SK-N-MC (cell line): ENCODE measurements at regions not wholly inside any gene's neighbourhood (a gene's known extent, or its start where the extent isn't known, plus 50 kb on each side); places are given as distances from the start of the nearest gene placed in this dataset.

ENCODE experiments used
- EZH2 ChIP-seq: fragments of 200-600 bp; sonication (generic); IDR thresholded peaks from one replicate; pipeline ENCODE4 v1.6.1; 2017; ENCODE audit warnings: antibody characterized with exemption
- POLR2AphosphoS5 ChIP-seq: IDR thresholded peaks from 2 replicates; pipeline ENCODE4 v1.6.1; 2012; ENCODE audit warnings: mild to moderate bottlenecking, low read depth, low read length, borderline replicate concordance

DNA sequence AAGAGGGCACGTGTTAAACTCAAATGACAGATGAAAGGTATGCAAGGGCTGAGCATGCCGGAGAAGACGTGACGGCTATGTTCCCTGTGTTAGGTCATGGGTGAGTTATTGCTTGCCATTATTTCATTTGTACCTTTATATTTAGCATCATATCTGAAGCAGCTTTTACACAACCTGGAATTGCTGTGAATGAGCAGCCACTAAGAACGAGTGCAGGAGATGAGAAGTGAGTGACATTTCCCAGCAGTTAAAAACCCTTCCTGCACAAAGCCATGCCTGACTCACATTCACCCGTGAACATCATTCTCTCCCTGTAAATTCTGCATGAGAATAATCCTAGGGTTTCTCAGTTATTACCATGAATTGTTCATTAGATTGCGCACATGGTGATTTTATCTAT lies 433.2 kb upstream of the ZFP42 start:
- no peak for TF ChIP-seq EZH2
- TF ChIP-seq POLR2AphosphoS5, result no peak
